Fibroblast of lung (primary cell): ENCODE measurements at regions not wholly inside any gene's neighbourhood (a gene's known extent, or its start where the extent isn't known, plus 50 kb on each side); places are given as distances from the start of the nearest gene placed in this dataset.
"Not testable (repeated sequence)": the region's sequence is repeated elsewhere in the genome, so short reads cannot be mapped to it uniquely, and the experiment has no call there.

Experiments
- DNase-seq, 2 donors: peaks; one replicate each; pipeline versions ENCODE4 v3.0.0 to v3.0.0-alpha.2; 2010; ENCODE audit warnings: low read depth in 2 of 2
- H2AFZ ChIP-seq: 2 replicates; pipeline ENCODE4 v1.5.1; 2012; ENCODE audit warnings: low read length, control low read depth, inconsistent platforms
- H3K27ac ChIP-seq: 2 replicates; pipeline ENCODE4 v1.5.1; 2011; ENCODE audit warnings: low read length, control low read depth; ENCODE audit not compliant: insufficient read depth
- H3K27me3 ChIP-seq: 2 replicates; pipeline ENCODE4 v1.5.1; 2011; ENCODE audit warnings: mild to moderate bottlenecking, low read length; ENCODE audit not compliant: control insufficient read depth, insufficient read depth
- H3K36me3 ChIP-seq: 2 replicates; pipeline ENCODE4 v1.5.1; 2011; ENCODE audit warnings: low read length; ENCODE audit not compliant: control insufficient read depth, insufficient read depth
- H3K4me1 ChIP-seq: 2 replicates; pipeline ENCODE4 v1.5.1; 2011; ENCODE audit warnings: low read length; ENCODE audit not compliant: control insufficient read depth, insufficient read depth; ENCODE audit errors: extremely low read depth
- H3K4me2 ChIP-seq: 2 replicates; pipeline ENCODE4 v1.5.1; 2011; ENCODE audit warnings: low read length, control low read depth; ENCODE audit not compliant: insufficient read depth; ENCODE audit errors: extremely low read depth
- H3K4me3 ChIP-seq, 4 experiments: fragments of 200-600 bp in 1 of 4; sonication (generic) in 1 of 4; replicated peaks in 1 of 4; 2 replicates each; pipeline ENCODE4 v1.5.1; 2011 to 2016; ENCODE audit warnings: low read length in 4 of 4, low read depth in 3 of 4, mild to moderate bottlenecking in 3 of 4, control low read depth in 2 of 4, inconsistent platforms in 1 of 4, mixed read lengths in 1 of 4; ENCODE audit not compliant: insufficient read depth in 1 of 4; ENCODE audit errors: control extremely low read depth in 1 of 4
- H3K79me2 ChIP-seq: 2 replicates; pipeline ENCODE4 v1.5.1; 2012; ENCODE audit warnings: mild to moderate bottlenecking, low read length, inconsistent platforms; ENCODE audit not compliant: control insufficient read depth, insufficient read depth
- H3K9ac ChIP-seq: 2 replicates; pipeline ENCODE4 v1.5.1; 2011; ENCODE audit warnings: mild to moderate bottlenecking, low read length, control low read depth; ENCODE audit not compliant: insufficient read depth
- H3K9me3 ChIP-seq: 2 replicates; pipeline ENCODE4 v1.5.1; 2012; ENCODE audit warnings: low read depth, low read length; ENCODE audit not compliant: control insufficient read depth, insufficient read depth
- H4K20me1 ChIP-seq: 2 replicates; pipeline ENCODE4 v1.5.1; 2011; ENCODE audit warnings: low read length; ENCODE audit not compliant: control insufficient read depth, insufficient read depth; ENCODE audit errors: extremely low read depth

DNA sequence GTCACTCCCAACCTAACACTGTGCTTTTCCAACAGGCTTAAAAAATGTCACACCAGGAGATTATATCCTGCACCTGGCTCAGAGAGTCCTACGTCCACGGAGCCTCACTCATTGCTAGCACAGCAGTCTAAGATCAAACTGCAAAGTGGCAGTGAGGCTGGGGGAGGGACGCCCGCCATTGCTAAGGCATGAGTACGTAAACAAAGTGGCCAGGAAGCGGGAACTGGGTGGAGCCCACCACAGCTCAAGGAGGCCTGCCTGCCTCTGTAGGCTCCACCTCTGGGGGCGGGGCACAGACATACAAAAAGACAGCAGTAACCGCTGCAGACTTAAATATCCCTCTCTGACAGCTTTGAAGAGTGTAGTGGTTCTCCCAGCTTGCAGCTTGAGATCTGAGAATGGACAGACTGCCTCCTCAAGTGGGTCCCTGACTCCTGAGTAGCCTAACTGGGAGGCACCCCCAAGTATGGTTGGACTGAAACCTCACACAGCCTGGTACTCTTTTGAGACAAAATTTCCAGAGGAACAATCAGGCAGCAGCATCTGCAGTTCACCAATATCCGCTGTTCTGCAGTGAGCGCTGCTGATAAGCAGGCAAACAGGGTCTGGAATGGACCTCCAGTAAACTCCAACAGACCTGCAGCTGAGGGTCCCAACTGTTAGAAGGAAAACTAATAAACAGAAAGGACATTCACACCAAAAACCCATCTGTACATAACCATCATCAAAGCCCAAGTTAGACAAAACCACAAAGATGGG, 2986.4 kb upstream of the OR11H1 start:
- not testable (repeated sequence) for H3K4me2 ChIP-seq, H3K4me1 ChIP-seq, H3K27me3 ChIP-seq, H4K20me1 ChIP-seq, H3K79me2 ChIP-seq, DNase-seq, H3K9ac ChIP-seq, H2AFZ ChIP-seq, H3K27ac ChIP-seq, H3K4me3 ChIP-seq, H3K36me3 ChIP-seq, H3K9me3 ChIP-seq

DNA sequence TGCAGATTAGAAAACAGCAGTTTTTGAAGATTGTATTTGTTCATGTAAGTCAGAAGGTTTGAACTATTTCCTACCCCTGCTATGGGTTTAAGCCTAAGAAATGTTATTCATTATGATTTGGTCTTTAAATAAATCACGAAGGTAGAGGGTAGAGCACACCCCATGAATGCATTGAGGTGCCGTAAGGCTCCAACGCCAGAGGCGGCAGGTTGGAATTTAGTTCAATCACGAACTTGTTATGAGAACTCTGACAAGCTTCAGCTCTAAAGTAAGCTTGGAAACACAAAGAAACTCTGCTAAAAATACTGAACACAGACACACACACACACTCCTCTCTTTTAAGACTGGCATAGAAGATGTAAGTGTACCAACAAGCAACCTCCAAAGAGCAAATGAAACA, 2974.6 kb upstream of the OR11H1 start:
- not testable (repeated sequence) for H3K27ac ChIP-seq, H3K79me2 ChIP-seq, H4K20me1 ChIP-seq, H3K27me3 ChIP-seq, H3K36me3 ChIP-seq, H3K9me3 ChIP-seq, H3K9ac ChIP-seq, H3K4me1 ChIP-seq, H3K4me3 ChIP-seq, DNase-seq, H2AFZ ChIP-seq, H3K4me2 ChIP-seq

DNA sequence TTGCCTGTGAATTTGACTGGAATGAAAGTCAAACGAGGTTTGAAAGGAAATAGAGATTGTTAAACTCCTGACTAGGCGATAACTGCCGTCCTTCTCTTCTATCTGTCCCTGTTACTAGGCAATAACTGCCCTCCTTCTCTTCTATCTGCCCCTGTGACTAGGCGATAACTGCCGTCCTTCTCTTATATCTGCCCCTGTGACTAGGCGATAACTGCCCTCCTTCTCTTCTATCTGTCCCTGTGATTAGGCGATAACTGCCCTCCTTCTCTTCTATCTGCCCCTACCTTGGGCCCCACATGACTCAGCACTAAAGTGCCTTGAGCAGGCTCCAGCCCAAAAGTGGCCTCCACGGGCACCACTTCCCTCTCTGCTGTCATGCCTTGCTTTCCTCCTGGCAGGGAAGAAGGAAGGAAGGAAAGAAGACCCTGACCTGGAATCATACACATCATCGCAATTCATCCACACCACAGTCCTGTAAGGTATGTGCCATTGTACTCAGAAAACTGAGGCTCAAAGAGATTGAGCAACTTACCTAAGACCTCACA, 2973.3 kb upstream of the OR11H1 start:
- not testable (repeated sequence) for H3K4me2 ChIP-seq, H3K9ac ChIP-seq, H3K9me3 ChIP-seq, H2AFZ ChIP-seq, H3K27me3 ChIP-seq, H3K27ac ChIP-seq, DNase-seq, H3K79me2 ChIP-seq, H3K36me3 ChIP-seq, H4K20me1 ChIP-seq, H3K4me3 ChIP-seq, H3K4me1 ChIP-seq

DNA sequence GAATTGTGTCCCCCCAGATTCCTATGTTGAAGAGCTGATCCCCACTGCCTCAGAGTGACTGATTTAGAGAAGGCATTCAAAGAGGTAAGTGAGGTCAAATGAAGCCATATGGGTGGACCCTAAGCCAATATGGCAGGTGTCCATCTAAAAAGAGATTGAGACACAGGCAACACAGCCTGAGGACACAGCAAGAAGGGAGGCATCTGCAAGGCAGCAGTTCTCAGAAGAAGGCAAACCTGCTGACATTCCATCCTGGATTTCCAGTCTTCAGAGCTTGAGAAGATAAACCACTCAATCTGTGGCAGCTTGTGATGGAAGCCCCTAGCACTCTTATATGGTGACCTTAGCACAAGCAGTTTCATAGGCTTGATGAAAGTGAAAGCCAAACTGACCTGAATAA, 2956.5 kb upstream of the OR11H1 start:
- H3K4me1 ChIP-seq, H3K27ac ChIP-seq, H3K27me3 ChIP-seq, H3K4me2 ChIP-seq, H3K79me2 ChIP-seq, H4K20me1 ChIP-seq, H3K9ac ChIP-seq, H2AFZ ChIP-seq, H3K36me3 ChIP-seq, H3K4me3 ChIP-seq, DNase-seq, H3K9me3 ChIP-seq: not testable (repeated sequence)

DNA sequence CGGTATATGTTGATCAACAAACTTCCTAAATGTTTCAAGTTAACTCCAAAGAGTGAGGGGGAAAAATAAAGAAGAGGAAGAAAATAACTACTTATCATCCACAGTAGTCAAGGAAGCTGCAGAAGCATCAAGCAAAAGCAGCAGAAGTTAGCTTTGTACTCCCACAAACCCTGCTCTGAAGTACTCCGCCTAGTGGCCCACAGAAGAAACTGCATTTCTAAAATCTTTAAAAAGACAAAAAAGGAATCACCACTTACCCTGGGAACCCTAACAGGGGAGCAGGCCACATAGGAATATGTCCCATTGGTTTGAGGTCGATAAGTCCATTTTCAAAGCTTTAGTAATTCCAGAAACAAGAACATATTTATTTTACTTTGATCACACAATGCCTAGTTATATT, 2948.3 kb upstream of the OR11H1 start:
- not testable (repeated sequence) for H3K4me2 ChIP-seq, H3K79me2 ChIP-seq, H3K9ac ChIP-seq, H3K9me3 ChIP-seq, H4K20me1 ChIP-seq, H3K27me3 ChIP-seq, DNase-seq, H3K36me3 ChIP-seq, H3K4me1 ChIP-seq, H3K4me3 ChIP-seq, H3K27ac ChIP-seq, H2AFZ ChIP-seq

DNA sequence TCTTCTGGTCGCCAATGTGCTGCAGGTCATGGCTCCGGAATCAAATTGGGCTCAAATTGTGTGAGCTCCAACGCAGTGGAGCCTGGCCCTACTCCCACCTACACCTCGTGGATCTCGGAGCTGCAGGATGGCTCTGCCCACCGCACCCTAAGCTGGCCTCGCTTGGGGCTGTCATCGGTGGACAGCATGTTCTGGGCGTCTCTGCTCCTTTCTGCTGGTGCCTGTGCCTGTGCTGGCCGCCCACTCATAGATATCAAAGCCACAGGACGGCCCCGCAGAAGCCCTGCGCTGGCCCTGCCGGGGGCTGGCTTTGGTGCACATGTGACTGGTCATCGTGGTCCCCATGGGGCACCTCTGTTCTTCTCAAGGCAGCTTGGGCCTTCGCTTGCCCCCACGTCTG, 2943.5 kb upstream of the OR11H1 start:
- DNase-seq, H4K20me1 ChIP-seq, H2AFZ ChIP-seq, H3K4me3 ChIP-seq, H3K4me2 ChIP-seq, H3K4me1 ChIP-seq, H3K27me3 ChIP-seq, H3K27ac ChIP-seq, H3K9me3 ChIP-seq, H3K79me2 ChIP-seq, H3K9ac ChIP-seq, H3K36me3 ChIP-seq: not testable (repeated sequence)

DNA sequence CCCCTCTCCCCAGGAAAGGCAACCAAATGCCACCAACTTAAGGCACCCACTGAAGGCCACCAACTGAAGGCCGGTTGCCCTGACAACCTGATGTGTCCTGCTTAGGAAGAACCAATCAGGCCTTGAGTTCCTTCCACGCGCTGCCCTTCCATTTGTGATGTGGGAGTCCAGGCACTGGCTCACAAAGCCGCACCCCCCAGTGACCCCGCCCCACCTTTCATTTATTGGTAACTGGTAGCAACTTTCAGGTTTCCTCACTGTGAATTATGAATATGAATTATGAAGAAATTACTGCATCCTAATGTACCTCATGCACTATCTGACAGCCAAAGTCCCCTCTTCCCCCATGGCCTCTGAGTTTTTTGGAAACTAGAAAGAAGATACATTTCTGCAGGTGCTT, 2943.1 kb upstream of the OR11H1 start:
- H3K36me3 ChIP-seq, H4K20me1 ChIP-seq, H3K9me3 ChIP-seq, H3K4me2 ChIP-seq, H3K4me3 ChIP-seq, H3K4me1 ChIP-seq, H3K9ac ChIP-seq, H3K27me3 ChIP-seq, H3K79me2 ChIP-seq, H3K27ac ChIP-seq, H2AFZ ChIP-seq, DNase-seq: not testable (repeated sequence)
